ENCODE measurements at regions not wholly inside any gene's neighbourhood (a gene's known extent, or its start where the extent isn't known, plus 50 kb on each side); places are given as distances from the start of the nearest gene placed in this dataset.
A peak's percentile ranks its signal among the peaks of the same experiment; 100 is the strongest.

GRCh38 chr14:94903338-94903737 is 133.4 kb upstream of the GSC start:
- no peaks in the 10 kb centered on the region for H3K27me3 Mint-ChIP-seq
- H3K9me3 Mint-ChIP-seq, result no peaks in the 10 kb centered on the region

GRCh38 chr14:94897561-94897960 is 127.6 kb upstream of the GSC start:
- H3K27ac Mint-ChIP-seq, result no peak overlapping the region
- no peaks in the 10 kb centered on the region for H3K9me3 Mint-ChIP-seq
- DNase-seq (no peak), ATAC-seq (no peak)
- peaks cover 8% of the 10 kb centered on the region for H3K27me3 Mint-ChIP-seq
- no peak overlapping the region for H3K4me3 Mint-ChIP-seq
- H3K4me1 Mint-ChIP-seq, result no peaks in the 10 kb centered on the region

More at GRCh38 chr14:94903338-94903737, 133.4 kb upstream of the GSC start:
- H3K27ac Mint-ChIP-seq, result no peak overlapping the region
- no peak overlapping the region for H3K4me3 Mint-ChIP-seq
- ATAC-seq (no peak), DNase-seq (no peak)
- H3K4me1 Mint-ChIP-seq, result no peaks in the 10 kb centered on the region

DNA sequence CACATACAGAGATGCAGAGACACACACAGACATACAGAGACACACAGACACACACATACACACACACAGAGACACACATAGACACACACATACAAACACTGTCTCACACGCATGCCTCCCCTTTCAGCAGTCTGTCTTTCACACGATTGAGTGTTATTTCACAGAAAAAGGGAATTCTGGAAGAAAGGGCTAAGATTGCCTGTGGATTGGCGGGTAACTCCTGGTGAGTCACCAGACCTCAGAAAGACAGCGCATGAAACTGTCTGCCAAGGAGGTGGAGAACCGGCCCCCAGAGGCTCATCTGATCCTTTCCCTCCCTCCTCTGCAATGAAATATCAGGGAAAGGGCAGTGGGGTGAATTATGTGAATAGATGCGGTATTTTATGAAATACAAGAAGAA is 127.2 kb upstream of the GSC start:
- Mint-ChIP-seq H3K27me3 (peaks cover 8% of the 10 kb centered on the region), H3K4me3 (no peak overlapping the region), H3K9me3 (no peaks in the 10 kb centered on the region), H3K27ac (no peak overlapping the region), H3K4me1 (no peaks in the 10 kb centered on the region)
- no peak for ATAC-seq
- no peak for DNase-seq

DNA sequence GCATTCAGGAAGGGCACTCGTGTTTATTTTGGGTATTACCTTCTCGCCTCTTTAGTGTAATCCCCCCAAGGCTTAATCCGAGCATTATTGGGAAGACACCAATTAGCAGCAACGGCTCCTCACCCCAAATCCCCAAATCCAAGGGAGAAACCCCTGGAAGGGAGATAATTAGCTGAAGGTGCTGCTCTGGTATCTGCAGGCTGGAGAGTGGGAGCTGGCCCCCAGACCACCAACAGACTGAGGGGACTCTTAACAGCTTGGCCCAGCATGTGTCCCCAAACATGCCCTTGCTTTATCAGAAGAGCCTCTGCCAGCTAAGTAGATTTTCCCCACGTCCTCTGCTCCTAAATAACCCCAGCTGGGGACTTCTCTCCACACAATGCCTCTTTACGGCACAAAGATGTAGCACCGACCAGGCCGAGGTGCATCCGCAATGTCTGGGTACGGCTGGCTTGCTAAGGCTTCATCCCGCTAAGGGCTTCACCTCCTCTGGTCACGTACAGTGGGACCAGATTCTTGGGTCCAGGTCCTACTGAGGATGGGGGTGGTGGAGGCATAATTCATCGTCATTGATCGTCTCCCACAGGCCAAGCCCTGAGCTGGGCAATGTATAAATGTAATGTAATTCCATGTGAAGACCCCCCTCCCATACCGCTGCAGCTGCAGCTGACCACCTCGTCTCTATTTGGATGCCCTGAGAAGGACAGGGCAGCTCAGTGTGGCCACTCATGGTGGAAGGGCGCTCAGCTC is 123.7 kb upstream of the GSC start:
- H3K4me3 Mint-ChIP-seq, result no peak overlapping the region
- H3K27ac Mint-ChIP-seq, result no peak overlapping the region
- peaks cover 8% of the 10 kb centered on the region for H3K27me3 Mint-ChIP-seq
- no peaks in the 10 kb centered on the region for H3K4me1 Mint-ChIP-seq
- DNase-seq, result no peak
- ATAC-seq, result no peak
- H3K9me3 Mint-ChIP-seq, result no peaks in the 10 kb centered on the region

DNA sequence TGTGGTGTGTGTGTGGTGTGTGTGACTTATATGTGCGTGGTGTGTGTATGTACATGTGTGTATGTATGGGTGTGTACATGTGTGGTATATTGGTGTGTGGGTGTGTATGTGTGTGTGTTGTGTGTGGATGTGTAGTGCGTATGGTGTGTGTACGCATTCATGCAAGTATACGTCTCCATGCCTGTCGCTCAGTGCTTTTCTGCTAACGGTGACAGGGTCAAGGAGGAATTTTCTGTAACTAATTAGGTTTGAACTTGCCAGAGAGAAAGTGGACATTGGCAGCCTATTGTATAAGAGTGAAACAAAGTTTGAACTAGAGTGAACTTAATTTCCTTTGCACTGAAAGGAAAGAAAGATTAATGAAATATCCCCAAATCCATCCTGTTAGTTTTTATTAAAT is 120.9 kb upstream of the GSC start:
- peaks cover under 1% of the 10 kb centered on the region for H3K27me3 Mint-ChIP-seq

GRCh38 chr14:94889520-94890312 is 119.8 kb upstream of the GSC start:
- H3K9me3 Mint-ChIP-seq, result no peaks in the 10 kb centered on the region
- peaks cover 11% of the 10 kb centered on the region for H3K27me3 Mint-ChIP-seq
- DNase-seq (no peak), ATAC-seq (no peak)
- H3K27ac Mint-ChIP-seq, result no peak overlapping the region
- no peaks in the 10 kb centered on the region for H3K4me1 Mint-ChIP-seq
- no peak overlapping the region for H3K4me3 Mint-ChIP-seq

More for the DNA sequence above, 120.9 kb upstream of the GSC start:
- H3K4me1 Mint-ChIP-seq, result no peaks in the 10 kb centered on the region
- H3K27ac Mint-ChIP-seq, result no peak overlapping the region
- no peak for ATAC-seq
- no peaks in the 10 kb centered on the region for H3K9me3 Mint-ChIP-seq
- no peak for DNase-seq
- no peak overlapping the region for H3K4me3 Mint-ChIP-seq

GRCh38 chr14:94888121-94888520 is 118.2 kb upstream of the GSC start:
- no peak for DNase-seq

DNA sequence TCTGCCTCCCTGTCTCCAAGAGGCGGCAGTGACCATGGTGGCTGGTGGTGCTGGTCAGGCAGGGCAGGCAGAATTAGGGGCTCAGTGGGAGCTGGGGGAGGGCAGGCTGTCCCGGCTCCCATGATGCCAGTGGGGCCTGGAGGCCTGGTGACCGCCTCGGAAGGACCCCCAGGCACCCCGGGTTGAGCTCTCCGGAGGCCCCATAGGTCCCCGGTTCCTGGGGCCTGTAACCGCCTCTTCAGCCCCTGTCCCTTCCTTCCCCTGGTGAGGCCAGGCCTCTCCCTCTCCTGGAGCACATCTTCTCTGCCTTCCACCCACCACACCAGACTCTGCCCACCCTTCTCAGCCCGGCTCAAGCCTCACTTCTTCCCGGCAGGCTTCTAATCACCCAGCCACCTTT is 117.7 kb upstream of the GSC start:
- no peak overlapping the region for H3K4me3 Mint-ChIP-seq
- no peak overlapping the region for H3K27ac Mint-ChIP-seq
- DNase-seq, result no peak
- H3K9me3 Mint-ChIP-seq, result no peaks in the 10 kb centered on the region
- no peak for ATAC-seq
- no peaks in the 10 kb centered on the region for H3K4me1 Mint-ChIP-seq
- peaks cover 11% of the 10 kb centered on the region for H3K27me3 Mint-ChIP-seq

More at GRCh38 chr14:94888121-94888520, 118.2 kb upstream of the GSC start:
- Mint-ChIP-seq H3K27me3 (peaks cover 11% of the 10 kb centered on the region), H3K4me1 (no peaks in the 10 kb centered on the region), H3K9me3 (no peaks in the 10 kb centered on the region), H3K4me3 (no peak overlapping the region), H3K27ac (no peak overlapping the region)
- no peak for ATAC-seq

GRCh38 chr14:94886931-94887330 is 117.0 kb upstream of the GSC start:
- H3K4me1 Mint-ChIP-seq, result no peaks in the 10 kb centered on the region
- no peak for ATAC-seq
- peaks cover 11% of the 10 kb centered on the region for H3K27me3 Mint-ChIP-seq
- H3K4me3 Mint-ChIP-seq, result no peak overlapping the region
- no peak for DNase-seq
- H3K27ac Mint-ChIP-seq, result no peak overlapping the region
- H3K9me3 Mint-ChIP-seq, result no peaks in the 10 kb centered on the region

DNA sequence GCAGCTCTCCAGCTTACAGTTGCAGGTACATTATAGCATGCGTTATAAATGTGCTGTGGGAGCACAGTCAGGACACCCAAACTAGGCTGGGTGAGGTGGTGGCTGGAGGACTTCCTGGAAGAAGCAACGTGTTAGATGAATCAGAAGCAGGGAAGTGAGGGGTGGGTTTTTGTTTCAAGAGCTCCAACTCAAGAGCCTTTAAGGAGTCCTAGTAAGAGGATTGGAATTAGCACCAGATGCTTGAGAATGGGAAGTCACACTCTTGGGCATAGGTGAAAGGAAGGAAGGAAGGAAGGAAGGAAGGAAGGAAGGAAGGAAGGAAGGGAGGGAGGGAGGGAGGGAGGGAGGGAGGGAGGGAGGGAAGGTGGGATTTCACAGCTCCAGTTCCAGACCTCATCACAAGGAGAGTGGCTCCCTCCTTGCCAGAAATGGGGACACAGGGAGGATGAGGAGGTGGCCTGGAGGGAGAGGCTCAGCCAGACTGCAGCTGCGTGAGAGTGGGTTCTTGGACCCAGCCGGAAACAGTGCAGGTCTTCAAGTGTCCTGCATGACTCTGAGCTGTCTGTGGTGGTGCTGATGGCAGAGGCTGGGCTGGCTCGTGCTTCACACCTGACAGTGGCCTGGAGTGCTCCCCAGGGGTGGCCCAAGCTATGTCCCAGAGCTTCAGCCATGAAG is 115.7 kb upstream of the GSC start:
- ATAC-seq (no peak), DNase-seq (no peak)
- Mint-ChIP-seq H3K4me1 (no peaks in the 10 kb centered on the region), H3K9me3 (no peaks in the 10 kb centered on the region), H3K4me3 (no peak overlapping the region), H3K27me3 (peaks cover 11% of the 10 kb centered on the region), H3K27ac (peak overlapping the region in 1 of 2 donors; percentile 71)

GRCh38 chr14:94884616-94885230 is 114.8 kb upstream of the GSC start:
- Mint-ChIP-seq H3K9me3 (no peaks in the 10 kb centered on the region), H3K4me1 (no peaks in the 10 kb centered on the region), H3K27me3 (peaks cover 11% of the 10 kb centered on the region), H3K4me3 (no peak overlapping the region), H3K27ac (peak overlapping the region in 1 of 2 donors; percentile 29)
- ATAC-seq (no peak), DNase-seq (no peak)

GRCh38 chr14:94882401-94882800 is 112.5 kb upstream of the GSC start:
- no peak for DNase-seq
- no peaks in the 10 kb centered on the region for H3K9me3 Mint-ChIP-seq
- H3K4me3 Mint-ChIP-seq, result no peak overlapping the region
- no peaks in the 10 kb centered on the region for H3K4me1 Mint-ChIP-seq
- H3K27me3 Mint-ChIP-seq, result peaks cover 25% of the 10 kb centered on the region
- ATAC-seq, result no peak
- no peak overlapping the region for H3K27ac Mint-ChIP-seq

- H3K4me3 Mint-ChIP-seq, result no peak overlapping the region
- H3K9me3 Mint-ChIP-seq, result no peaks in the 10 kb centered on the region
- no peak overlapping the region for H3K27ac Mint-ChIP-seq
- ATAC-seq (no peak), DNase-seq (no peak)
- no peaks in the 10 kb centered on the region for H3K4me1 Mint-ChIP-seq
- peaks cover 36% of the 10 kb centered on the region for H3K27me3 Mint-ChIP-seq
Observed at GRCh38 chr14:94880876-94881275, 111.0 kb upstream of the GSC start.

DNA sequence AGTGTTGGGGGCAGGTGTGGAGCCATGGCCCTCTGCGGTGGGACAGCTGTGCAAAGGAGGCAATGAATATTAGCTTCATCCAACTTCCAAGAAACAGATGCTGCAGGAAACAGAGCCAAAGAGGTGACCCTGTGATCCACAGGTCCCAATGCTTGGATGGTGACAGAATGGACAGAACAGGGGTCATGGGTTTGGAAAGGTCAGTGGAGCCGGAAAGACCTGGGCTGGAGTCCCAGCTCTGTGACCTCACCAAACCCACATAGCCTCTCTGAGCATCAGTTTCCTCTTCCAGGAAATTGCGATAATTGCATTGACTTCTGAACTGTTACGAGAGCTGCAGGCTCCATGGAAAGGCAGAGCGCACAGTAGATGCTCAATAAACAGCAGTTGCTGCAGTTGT is 110.2 kb upstream of the GSC start:
- H3K27ac Mint-ChIP-seq, result no peak overlapping the region
- ATAC-seq (no peak), DNase-seq (no peak)
- no peaks in the 10 kb centered on the region for H3K4me1 Mint-ChIP-seq
- peaks cover 28% of the 10 kb centered on the region for H3K27me3 Mint-ChIP-seq
- H3K4me3 Mint-ChIP-seq, result no peak overlapping the region
- H3K9me3 Mint-ChIP-seq, result no peaks in the 10 kb centered on the region

DNA sequence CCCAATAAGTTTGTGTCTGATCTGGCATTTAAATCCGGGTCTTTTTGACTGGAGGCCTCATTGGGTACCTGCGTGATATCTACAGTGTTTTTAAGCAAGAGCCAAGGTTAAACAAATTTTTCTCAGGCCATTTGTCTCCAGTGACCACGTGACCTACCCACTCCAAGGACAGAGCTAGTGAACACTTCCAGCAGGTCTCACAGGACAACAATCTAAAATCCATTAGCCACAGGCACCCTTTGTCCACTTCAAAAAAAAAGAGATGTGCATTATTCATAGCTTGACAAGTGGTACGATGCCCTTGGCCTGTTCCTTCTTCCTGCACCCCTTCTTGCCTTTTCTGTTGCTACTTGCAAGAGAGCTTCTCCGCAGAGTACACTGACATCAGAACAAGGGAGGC is 109.6 kb upstream of the GSC start:
- Mint-ChIP-seq H3K27ac (no peak overlapping the region), H3K4me3 (no peak overlapping the region)
- no peak for DNase-seq

More for the DNA sequence above, 109.6 kb upstream of the GSC start:
- peaks cover 25% of the 10 kb centered on the region for H3K27me3 Mint-ChIP-seq
- ATAC-seq, result no peak
- H3K9me3 Mint-ChIP-seq, result no peaks in the 10 kb centered on the region
- H3K4me1 Mint-ChIP-seq, result no peaks in the 10 kb centered on the region

Measured in stimulated activated naive CD8-positive, alpha-beta T cell treated with anti-CD3 and anti-CD28 coated beads, Interleukin-15, amount 100 ng/mL, for 72 hours (primary cell).